ENCODE measurements at regions not wholly inside any gene's neighbourhood (a gene's known extent, or its start where the extent isn't known, plus 50 kb on each side); places are given as distances from the start of the nearest gene placed in this dataset.
"Not testable (repeated sequence)": the region's sequence is repeated elsewhere in the genome, so short reads cannot be mapped to it uniquely, and the experiment has no call there.

DNA sequence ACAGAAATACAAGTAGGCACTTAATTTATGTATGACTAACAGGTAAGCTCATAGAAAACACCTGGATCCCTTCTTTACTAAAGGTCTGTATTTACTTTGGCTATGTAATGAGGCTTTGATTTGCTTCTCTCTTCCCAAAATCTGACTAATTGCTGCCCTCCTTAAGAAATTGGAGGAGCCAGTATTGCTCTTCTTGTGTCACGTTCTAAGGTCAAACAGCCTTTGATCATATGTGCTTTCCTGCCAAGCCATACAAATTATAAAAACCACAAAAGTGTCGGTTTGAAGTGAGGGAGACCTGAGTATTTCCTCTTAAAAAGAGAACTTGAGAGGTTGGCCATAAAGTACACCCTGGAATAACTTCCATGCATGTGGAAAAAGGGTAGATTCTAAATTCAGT lies 112.1 kb upstream of the MB21D2 start:
- TF ChIP-seq POLR2A (IDR thresholded peaks at IDR 0.05), result no peak
- no peak for TF ChIP-seq POLR2AphosphoS5 (IDR thresholded peaks at IDR 0.05)
- TF ChIP-seq, protein P1, sequence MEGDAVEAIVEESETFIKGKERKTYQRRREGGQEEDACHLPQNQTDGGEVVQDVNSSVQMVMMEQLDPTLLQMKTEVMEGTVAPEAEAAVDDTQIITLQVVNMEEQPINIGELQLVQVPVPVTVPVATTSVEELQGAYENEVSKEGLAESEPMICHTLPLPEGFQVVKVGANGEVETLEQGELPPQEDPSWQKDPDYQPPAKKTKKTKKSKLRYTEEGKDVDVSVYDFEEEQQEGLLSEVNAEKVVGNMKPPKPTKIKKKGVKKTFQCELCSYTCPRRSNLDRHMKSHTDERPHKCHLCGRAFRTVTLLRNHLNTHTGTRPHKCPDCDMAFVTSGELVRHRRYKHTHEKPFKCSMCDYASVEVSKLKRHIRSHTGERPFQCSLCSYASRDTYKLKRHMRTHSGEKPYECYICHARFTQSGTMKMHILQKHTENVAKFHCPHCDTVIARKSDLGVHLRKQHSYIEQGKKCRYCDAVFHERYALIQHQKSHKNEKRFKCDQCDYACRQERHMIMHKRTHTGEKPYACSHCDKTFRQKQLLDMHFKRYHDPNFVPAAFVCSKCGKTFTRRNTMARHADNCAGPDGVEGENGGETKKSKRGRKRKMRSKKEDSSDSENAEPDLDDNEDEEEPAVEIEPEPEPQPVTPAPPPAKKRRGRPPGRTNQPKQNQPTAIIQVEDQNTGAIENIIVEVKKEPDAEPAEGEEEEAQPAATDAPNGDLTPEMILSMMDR (IDR thresholded peaks at IDR 0.05), result no peak
- TF ChIP-seq EP300 (IDR thresholded peaks at IDR 0.05), result no peak
- Histone ChIP-seq H3K27me3 (no peaks in the 10 kb centered on the region), H3K27ac (no peak overlapping the region), H3K4me3 (no peak overlapping the region), H3K36me3 (no peaks in the 10 kb centered on the region), H3K9me3 (no peaks in the 10 kb centered on the region), H3K4me1 (no peaks in the 10 kb centered on the region)
- intact Hi-C loops (cut with DNase I), result no loop called here
- no peak for DNase-seq
- 5 to 10% methylated on average over 2 of the region's 2 CpGs for WGBS, 2 donors

DNA sequence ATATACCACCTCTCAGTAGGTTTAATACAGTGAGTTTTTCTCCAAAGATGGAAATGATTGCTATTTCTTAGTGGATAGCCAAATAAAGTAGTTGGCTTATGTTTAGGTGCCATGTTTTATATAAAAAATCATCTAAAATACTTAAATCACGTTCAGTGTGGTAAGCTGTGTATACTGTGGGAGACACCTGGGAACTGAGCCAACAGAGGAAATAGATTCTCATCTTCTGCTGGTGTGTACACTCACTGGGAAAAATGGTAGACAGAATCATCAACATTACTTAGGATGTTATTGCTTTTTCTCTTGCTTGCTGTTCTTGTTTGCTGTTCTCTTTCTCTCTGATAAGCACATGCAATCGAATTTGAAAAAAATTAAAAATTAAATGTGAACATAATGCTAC lies 112.6 kb upstream of the MB21D2 start:
- Histone ChIP-seq H3K27ac (no peak overlapping the region), H3K36me3 (no peaks in the 10 kb centered on the region), H3K27me3 (no peaks in the 10 kb centered on the region), H3K9me3 (no peaks in the 10 kb centered on the region), H3K4me3 (no peak overlapping the region), H3K4me1 (no peaks in the 10 kb centered on the region)
- WGBS, 2 donors, result 15 to 44% methylated on average over 2 of the region's 2 CpGs
- TF ChIP-seq, protein P1 (IDR thresholded peaks at IDR 0.05), result no peak
- TF ChIP-seq POLR2AphosphoS5 (IDR thresholded peaks at IDR 0.05) (no peak), POLR2A (IDR thresholded peaks at IDR 0.05) (no peak), EP300 (IDR thresholded peaks at IDR 0.05) (no peak)
- intact Hi-C loops (cut with DNase I), result no loop called here
- DNase-seq, result no peak

DNA sequence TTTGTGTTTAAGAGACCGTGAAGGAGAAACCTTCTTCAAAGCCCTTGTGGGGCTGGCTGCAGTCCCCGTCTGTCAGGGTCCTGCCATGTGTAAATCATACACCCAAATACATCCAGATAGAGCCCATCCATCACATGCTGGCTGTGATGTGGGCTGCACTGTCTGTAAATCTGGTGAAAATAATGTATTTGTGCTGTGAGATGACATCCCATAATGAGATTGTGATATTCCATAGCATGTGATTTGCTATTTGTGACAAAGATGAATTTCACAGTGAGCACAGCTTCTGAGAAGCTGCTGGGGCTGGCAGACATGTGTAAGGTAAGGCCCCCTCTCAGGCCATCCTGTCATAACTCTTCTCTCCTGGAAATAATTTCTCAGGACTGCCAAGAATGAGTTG lies 114.3 kb upstream of the MB21D2 start:
- intact Hi-C loops (cut with DNase I), result no loop called here
- Histone ChIP-seq H3K27me3 (no peaks in the 10 kb centered on the region), H3K9me3 (no peaks in the 10 kb centered on the region), H3K36me3 (no peaks in the 10 kb centered on the region), H3K4me1 (no peaks in the 10 kb centered on the region), H3K4me3 (no peak overlapping the region), H3K27ac (no peak overlapping the region)
- WGBS, 2 donors, result 51 to 80% methylated on average over 2 of the region's 2 CpGs
- DNase-seq, result no peak
- no peak for TF ChIP-seq POLR2A (IDR thresholded peaks at IDR 0.05)
- TF ChIP-seq EP300 (IDR thresholded peaks at IDR 0.05), result no peak
- TF ChIP-seq, protein P1 (IDR thresholded peaks at IDR 0.05), result no peak
- no peak for TF ChIP-seq POLR2AphosphoS5 (IDR thresholded peaks at IDR 0.05)

DNA sequence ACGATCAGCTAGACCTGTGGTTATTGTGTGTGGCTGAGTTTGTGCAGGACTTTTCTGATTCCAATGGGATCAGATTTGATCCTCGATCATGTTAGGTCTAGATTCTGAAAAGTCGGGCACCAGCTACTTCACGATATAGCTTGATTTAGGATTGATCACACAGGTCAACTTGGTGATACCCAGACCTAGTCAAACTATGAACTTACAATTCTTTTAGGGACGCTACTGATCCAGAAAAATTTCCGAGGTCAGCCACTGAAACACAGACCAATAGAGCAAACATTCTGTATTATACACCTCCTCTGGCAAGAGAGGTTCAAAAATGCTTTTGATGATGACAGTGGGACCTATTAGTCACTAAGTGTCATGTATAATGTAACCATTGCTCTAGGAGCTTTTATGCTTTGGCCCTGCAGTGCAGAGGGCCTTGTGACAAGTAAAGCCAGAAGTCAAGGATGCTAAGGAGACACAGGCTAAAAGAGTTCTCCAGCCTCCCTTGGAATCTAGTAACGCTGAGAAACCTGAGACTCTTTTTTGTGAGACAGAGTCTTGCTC lies 115.6 kb upstream of the MB21D2 start:
- intact Hi-C loops (cut with DNase I), result no loop called here
- Histone ChIP-seq H3K4me3 (no peak overlapping the region), H3K36me3 (no peaks in the 10 kb centered on the region), H3K9me3 (no peaks in the 10 kb centered on the region), H3K27me3 (no peaks in the 10 kb centered on the region), H3K27ac (no peak overlapping the region), H3K4me1 (no peaks in the 10 kb centered on the region)
- 90% methylated on average over 7 of the region's 7 CpGs for WGBS, 2 donors
- no peak for DNase-seq
- TF ChIP-seq POLR2AphosphoS5 (IDR thresholded peaks at IDR 0.05) (no peak), POLR2A (IDR thresholded peaks at IDR 0.05) (no peak), EP300 (IDR thresholded peaks at IDR 0.05) (no peak)
- TF ChIP-seq, protein P1 (IDR thresholded peaks at IDR 0.05), result no peak

DNA sequence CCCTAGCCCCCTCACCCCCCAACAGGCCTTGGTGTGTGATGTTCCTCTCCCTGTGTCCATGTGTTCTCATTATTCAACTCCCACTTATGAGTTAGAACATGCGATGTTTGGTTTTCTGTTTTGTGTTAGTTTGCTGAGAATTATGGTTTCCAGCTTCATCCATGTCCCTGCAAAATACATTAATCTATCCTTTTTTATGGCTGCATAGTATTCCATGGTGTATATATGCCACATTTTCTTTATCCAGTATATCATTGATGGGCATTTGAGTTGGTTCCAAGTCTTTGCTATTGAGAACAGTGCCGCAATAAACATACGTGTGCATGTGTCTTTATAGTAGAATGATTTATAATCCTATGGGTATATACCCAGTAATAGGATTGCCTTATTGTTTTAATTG lies 120.2 kb upstream of the MB21D2 start:
- H3K27ac ChIP-seq; H3K36me3 ChIP-seq; H3K9me3 ChIP-seq; H3K4me3 ChIP-seq; DNase-seq; intact Hi-C loops (cut with DNase I); H3K4me1 ChIP-seq; H3K27me3 ChIP-seq: not testable (repeated sequence)
- 81 to 88% methylated on average over 3 of the region's 3 CpGs for WGBS, 2 donors
